H9 (cell line): ENCODE measurements at regions not wholly inside any gene's neighbourhood (a gene's known extent, or its start where the extent isn't known, plus 50 kb on each side); places are given as distances from the start of the nearest gene placed in this dataset.

Source experiments
- DNase-seq: peaks from one replicate; pipeline ENCODE4 v3.0.0-alpha.2; 2017
- H2AFZ ChIP-seq: one replicate; pipeline ENCODE4 v1.6.1; 2013; ENCODE audit warnings: mild to moderate bottlenecking, low read length, control low read depth, moderate library complexity
- H2AK5ac ChIP-seq: 2 replicates; pipeline ENCODE4 v1.6.1; 2013; ENCODE audit warnings: low read length, control low read depth, mixed read lengths; ENCODE audit not compliant: insufficient read length
- H2BK120ac ChIP-seq: one replicate; pipeline ENCODE4 v1.6.1; 2013; ENCODE audit warnings: low read depth, mild to moderate bottlenecking, low read length, control low read depth, inconsistent platforms; ENCODE audit not compliant: poor library complexity, severe bottlenecking
- H2BK12ac ChIP-seq: 2 replicates; pipeline ENCODE4 v1.6.1; 2013; ENCODE audit warnings: low read length, control low read depth, mixed read lengths, low read depth; ENCODE audit not compliant: insufficient read length
- H2BK15ac ChIP-seq: 2 replicates; pipeline ENCODE4 v1.6.1; 2013; ENCODE audit warnings: low read depth, low read length, control low read depth
- H2BK20ac ChIP-seq: one replicate; pipeline ENCODE4 v1.6.1; 2013; ENCODE audit warnings: low read depth, mild to moderate bottlenecking, low read length, control low read depth, inconsistent platforms; ENCODE audit not compliant: poor library complexity, severe bottlenecking
- H2BK5ac ChIP-seq: 2 replicates; pipeline ENCODE4 v1.6.1; 2013; ENCODE audit warnings: low read length, control low read depth, mixed read lengths; ENCODE audit not compliant: insufficient read length
- H3K14ac ChIP-seq: 2 replicates; pipeline ENCODE4 v1.6.1; 2013; ENCODE audit warnings: low read length, control low read depth; ENCODE audit not compliant: insufficient read depth
- H3K18ac ChIP-seq: 2 replicates; pipeline ENCODE4 v1.6.1; 2013; ENCODE audit warnings: low read depth, mild to moderate bottlenecking, mixed read lengths, low read length, control low read depth; ENCODE audit not compliant: insufficient read length
- H3K23ac ChIP-seq: 2 replicates; pipeline ENCODE4 v1.6.1; 2013; ENCODE audit warnings: low read length, control low read depth, mixed read lengths, low read depth; ENCODE audit not compliant: insufficient read length
- H3K23me2 ChIP-seq: 2 replicates; pipeline ENCODE4 v1.6.1; 2013; ENCODE audit warnings: low read depth, mild to moderate bottlenecking, mixed read lengths, low read length, control low read depth; ENCODE audit not compliant: insufficient read length, poor library complexity, severe bottlenecking
- H3K27ac ChIP-seq: 2 replicates; pipeline ENCODE4 v1.5.1; 2013; ENCODE audit warnings: low read length, control low read depth, mixed read lengths, low read depth; ENCODE audit not compliant: insufficient read length
- H3K27me3 ChIP-seq: 2 replicates; pipeline ENCODE4 v1.6.1; 2013; ENCODE audit warnings: low read length, control low read depth, inconsistent platforms; ENCODE audit not compliant: insufficient read depth
- H3K4ac ChIP-seq: 2 replicates; pipeline ENCODE4 v1.6.1; 2013; ENCODE audit warnings: low read depth, mild to moderate bottlenecking, control low read depth, inconsistent platforms, low read length, moderate library complexity
- H3K4me1 ChIP-seq: 2 replicates; pipeline ENCODE4 v1.6.1; 2013; ENCODE audit warnings: low read length, control low read depth, inconsistent platforms; ENCODE audit not compliant: insufficient read depth
- H3K4me2 ChIP-seq: 2 replicates; pipeline ENCODE4 v1.6.1; 2013; ENCODE audit warnings: low read length, control low read depth, mixed read lengths; ENCODE audit not compliant: insufficient read length, insufficient read depth
- H3K56ac ChIP-seq: 2 replicates; pipeline ENCODE4 v1.6.1; 2013; ENCODE audit warnings: low read depth, mild to moderate bottlenecking, mixed read lengths, low read length, control low read depth; ENCODE audit not compliant: insufficient read length
- H3K79me1 ChIP-seq: 2 replicates; pipeline ENCODE4 v1.6.1; 2013; ENCODE audit warnings: low read depth, mild to moderate bottlenecking, moderate library complexity, low read length, control low read depth, inconsistent platforms; ENCODE audit not compliant: insufficient read depth, poor library complexity, severe bottlenecking
- H3K79me2 ChIP-seq: 2 replicates; pipeline ENCODE4 v1.6.1; 2013; ENCODE audit warnings: low read length, control low read depth, inconsistent platforms; ENCODE audit not compliant: insufficient read depth
- H3K9ac ChIP-seq: 2 replicates; pipeline ENCODE4 v1.6.1; 2013; ENCODE audit warnings: low read length, control low read depth, mixed read lengths; ENCODE audit not compliant: insufficient read length; ENCODE audit errors: extremely low read depth
- H3K9me3 ChIP-seq: one replicate; pipeline ENCODE4 v1.6.1; 2013; ENCODE audit warnings: low read depth, low read length, inconsistent platforms; ENCODE audit not compliant: control insufficient read depth
- H3T11ph ChIP-seq: one replicate; pipeline ENCODE4 v1.6.1; 2013; ENCODE audit warnings: mild to moderate bottlenecking, low read length, control low read depth, inconsistent platforms
- H4K20me1 ChIP-seq: one replicate; pipeline ENCODE4 v1.6.1; 2013; ENCODE audit not compliant: control insufficient read depth, insufficient read length, insufficient read depth
- H4K5ac ChIP-seq: 2 replicates; pipeline ENCODE4 v1.6.1; 2013; ENCODE audit warnings: low read depth, mild to moderate bottlenecking, mixed read lengths, low read length, control low read depth; ENCODE audit not compliant: insufficient read length
- H4K8ac ChIP-seq: replicated peaks from 2 replicates; pipeline ENCODE4 v1.6.1; 2013; ENCODE audit warnings: low read length, control low read depth, mixed read lengths, low read depth; ENCODE audit not compliant: insufficient read length
- H4K91ac ChIP-seq: 2 replicates; pipeline ENCODE4 v1.6.1; 2013; ENCODE audit warnings: low read depth, mild to moderate bottlenecking, moderate library complexity, mixed read lengths, low read length, control low read depth; ENCODE audit not compliant: insufficient read length
- H3K27ac Mint-ChIP-seq, 3 experiments: 2 replicates in 2 of 3; 3 replicates in 1 of 3; pipeline ENCODE4 v1.8.0; 2020 to 2021; ENCODE audit warnings: mixed read lengths in 3 of 3, mild to moderate bottlenecking in 1 of 3, moderate library complexity in 1 of 3
- H3K27me3 Mint-ChIP-seq: 2 replicates; pipeline ENCODE4 v1.8.0; 2021; ENCODE audit warnings: low read depth, mild to moderate bottlenecking, moderate library complexity, mixed read lengths
- H3K36me3 Mint-ChIP-seq, 3 experiments: 2 replicates in 2 of 3; 3 replicates in 1 of 3; pipeline ENCODE4 v1.8.0; 2020 to 2021; ENCODE audit warnings: low read depth in 3 of 3, mixed read lengths in 3 of 3; ENCODE audit not compliant: insufficient read depth in 1 of 3
- H3K4me1 Mint-ChIP-seq, 2 experiments: 2 replicates each; pipeline ENCODE4 v1.8.0; 2020; ENCODE audit warnings: mixed read lengths in 2 of 2
- H3K4me3 Mint-ChIP-seq, 2 experiments: 2 replicates in 1 of 2; 3 replicates in 1 of 2; pipeline ENCODE4 v1.8.0; 2020 to 2021; ENCODE audit warnings: mild to moderate bottlenecking in 2 of 2, mixed read lengths in 2 of 2, moderate library complexity in 1 of 2
- H3K9me3 Mint-ChIP-seq, 2 experiments: 2 replicates in 1 of 2; 3 replicates in 1 of 2; pipeline ENCODE4 v1.8.0; 2020; ENCODE audit warnings: mild to moderate bottlenecking in 2 of 2, mixed read lengths in 2 of 2, moderate library complexity in 1 of 2
- WGBS: extraction: QIAGEN DNeasy Blood & Tissue Kit; methylation state at CpG from one replicate; pipeline ENCODE4 v1.1.7; 2013; ENCODE audit warnings: missing lambda C conversion rate, low lambda C conversion rate, mixed read lengths; ENCODE audit not compliant: insufficient read length; ENCODE audit errors: extremely low coverage; 5-methylcytosine and 5-hydroxymethylcytosine counted together
- TF ChIP-seq, protein P1 (sequence below): fragments of 200-600 bp; sonication (generic); conservative IDR thresholded peaks from 3 replicates; pipeline ENCODE4 v1.8.0; 2021; ENCODE audit warnings: antibody characterized with exemption, mild to moderate bottlenecking

DNA sequence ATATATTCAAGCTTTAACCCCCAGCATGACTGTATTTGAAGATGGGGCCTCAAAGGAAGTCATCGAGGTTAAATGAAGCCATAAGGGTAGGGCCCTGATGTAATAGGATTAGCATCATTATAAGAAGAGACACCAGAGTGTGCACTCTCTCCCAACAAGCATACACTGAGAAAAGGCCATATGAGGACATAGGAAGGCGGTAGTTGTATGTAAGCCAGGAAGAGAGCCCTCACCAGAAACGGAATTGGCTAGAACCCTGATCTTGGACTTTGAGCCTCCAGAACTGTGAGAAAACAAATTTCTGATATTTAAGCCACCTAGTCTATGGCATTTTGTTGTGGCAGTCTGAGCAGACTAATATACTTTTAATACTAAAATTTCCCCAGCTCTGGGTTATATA is 150.1 kb upstream of the STXBP5 start:
- no peak overlapping the region for H3K14ac ChIP-seq
- no peak overlapping the region for H4K5ac ChIP-seq
- no peaks in the 10 kb centered on the region for H3K9me3 ChIP-seq
- H2AK5ac ChIP-seq = no peak overlapping the region
- no peak overlapping the region for H3K27ac ChIP-seq
- H3K27ac Mint-ChIP-seq = peak overlapping the region; percentile 19 to 96 (median 88); a peak in 4 of 7 replicates
- TF ChIP-seq, protein P1, sequence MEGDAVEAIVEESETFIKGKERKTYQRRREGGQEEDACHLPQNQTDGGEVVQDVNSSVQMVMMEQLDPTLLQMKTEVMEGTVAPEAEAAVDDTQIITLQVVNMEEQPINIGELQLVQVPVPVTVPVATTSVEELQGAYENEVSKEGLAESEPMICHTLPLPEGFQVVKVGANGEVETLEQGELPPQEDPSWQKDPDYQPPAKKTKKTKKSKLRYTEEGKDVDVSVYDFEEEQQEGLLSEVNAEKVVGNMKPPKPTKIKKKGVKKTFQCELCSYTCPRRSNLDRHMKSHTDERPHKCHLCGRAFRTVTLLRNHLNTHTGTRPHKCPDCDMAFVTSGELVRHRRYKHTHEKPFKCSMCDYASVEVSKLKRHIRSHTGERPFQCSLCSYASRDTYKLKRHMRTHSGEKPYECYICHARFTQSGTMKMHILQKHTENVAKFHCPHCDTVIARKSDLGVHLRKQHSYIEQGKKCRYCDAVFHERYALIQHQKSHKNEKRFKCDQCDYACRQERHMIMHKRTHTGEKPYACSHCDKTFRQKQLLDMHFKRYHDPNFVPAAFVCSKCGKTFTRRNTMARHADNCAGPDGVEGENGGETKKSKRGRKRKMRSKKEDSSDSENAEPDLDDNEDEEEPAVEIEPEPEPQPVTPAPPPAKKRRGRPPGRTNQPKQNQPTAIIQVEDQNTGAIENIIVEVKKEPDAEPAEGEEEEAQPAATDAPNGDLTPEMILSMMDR = no peak
- H2BK120ac ChIP-seq = no peak overlapping the region
- peaks cover 0 to 3% of the 10 kb centered on the region in 2 experiments; a peak in 1 of 5 replicates for H3K9me3 Mint-ChIP-seq
- H3K56ac ChIP-seq = no peak overlapping the region
- no peak for DNase-seq
- no peak overlapping the region for H3K4me2 ChIP-seq
- no peak overlapping the region for H3K4ac ChIP-seq
- no peak overlapping the region for H2BK12ac ChIP-seq
- no peak overlapping the region for H2AFZ ChIP-seq
- H2BK20ac ChIP-seq = no peak overlapping the region
- WGBS = no CpG with 5 or more reads among the region's 3 CpGs
- H2BK5ac ChIP-seq = no peak overlapping the region
- no peak overlapping the region for H3K23ac ChIP-seq
- no peak overlapping the region for H3K18ac ChIP-seq
- H3K23me2 ChIP-seq = no peaks in the 10 kb centered on the region
- no peaks in the 10 kb centered on the region; the same call in none of the 2 replicates for H3K27me3 Mint-ChIP-seq
- peaks cover 8% of the 10 kb centered on the region; the same call in 1 of the 2 replicates for H3K4me1 ChIP-seq
- H4K20me1 ChIP-seq = no peaks in the 10 kb centered on the region
- no peak overlapping the region for H3K4me3 Mint-ChIP-seq
- H3K27me3 ChIP-seq = no peaks in the 10 kb centered on the region
- no peak overlapping the region for H4K91ac ChIP-seq
- H3K36me3 Mint-ChIP-seq = peaks cover 0 to 4% (median 3%) of the 10 kb centered on the region in 3 experiments; a peak in 1 of 7 replicates
- no peaks in the 10 kb centered on the region for H3K79me2 ChIP-seq
- H3K9ac ChIP-seq = no peak overlapping the region
- H3K4me1 Mint-ChIP-seq = peaks cover 39 to 47% of the 10 kb centered on the region in 2 experiments
- H4K8ac ChIP-seq = no peak overlapping the region
- no peak overlapping the region for H3T11ph ChIP-seq
- H2BK15ac ChIP-seq = no peak overlapping the region
- no peaks in the 10 kb centered on the region for H3K79me1 ChIP-seq
